ENCODE measurements at regions not wholly inside any gene's neighbourhood (a gene's known extent, or its start where the extent isn't known, plus 50 kb on each side); places are given as distances from the start of the nearest gene placed in this dataset.

DNA sequence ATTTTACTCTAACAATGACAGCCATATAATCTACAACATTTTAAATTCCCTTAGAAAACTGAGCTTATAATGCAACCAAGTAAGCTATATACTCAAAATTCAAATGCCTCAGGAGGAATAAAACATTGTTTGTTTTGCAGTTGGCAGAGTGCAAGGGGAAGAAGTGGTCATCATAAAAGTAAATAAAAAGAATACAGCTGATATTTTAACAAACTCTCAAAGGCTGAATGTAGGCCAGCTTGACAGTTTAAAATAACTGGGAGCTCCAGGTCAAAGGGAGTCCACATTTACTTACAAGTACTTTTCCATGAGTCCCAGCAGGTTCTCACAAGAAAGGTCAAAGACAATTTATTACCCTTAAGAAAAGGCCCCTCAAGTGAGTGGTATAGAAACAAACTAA, 589.8 kb downstream of the BCKDHB start:
- no peak overlapping the region for H3K27ac Mint-ChIP-seq
- Histone ChIP-seq H3K4me1 (ENCODE audit: control insufficient read depth in 1 of 2, insufficient read depth in 2 of 2, low read length in 2 of 2) (no peaks in the 10 kb centered on the region), H3K27me3 (ENCODE audit: control insufficient read depth in 2 of 2, insufficient read depth in 2 of 2, low read length in 2 of 2) (no peaks in the 10 kb centered on the region), H4K20me1 (ENCODE audit: insufficient read depth, low read length) (no peaks in the 10 kb centered on the region), H3K9ac (ENCODE audit: insufficient read depth, low read length, poor library complexity, severe bottlenecking) (no peak overlapping the region), H3K4me3 (replicated peaks in 1 of 3; ENCODE audit: low read depth in 2 of 3, low read length in 3 of 3) (no peak overlapping the region), H3K79me2 (ENCODE audit: insufficient read depth, low read length) (no peaks in the 10 kb centered on the region), H3K36me3 (replicated peaks in 1 of 2; ENCODE audit: control insufficient read depth in 1 of 2, insufficient read depth in 2 of 2, low read length in 2 of 2) (no peaks in the 10 kb centered on the region), H3K9me3 (replicated peaks in 1 of 2; ENCODE audit: control insufficient read depth in 1 of 2, insufficient read depth in 1 of 2, low read length in 2 of 2) (peaks cover 0 to 15% of the 10 kb centered on the region in 2 donors), H2AFZ (ENCODE audit: insufficient read depth, low read depth, low read length, poor library complexity, severe bottlenecking) (no peak overlapping the region), H3K4me2 (replicated peaks; ENCODE audit: extremely low read depth, low read length, poor library complexity, severe bottlenecking) (no peak overlapping the region), H3K27ac (ENCODE audit: low read depth in 1 of 2, low read length in 2 of 2) (no peak overlapping the region)
- peaks cover 0 to 8% (median 2%) of the 10 kb centered on the region in 7 donors for H3K9me3 Mint-ChIP-seq
- TF ChIP-seq, protein P1, sequence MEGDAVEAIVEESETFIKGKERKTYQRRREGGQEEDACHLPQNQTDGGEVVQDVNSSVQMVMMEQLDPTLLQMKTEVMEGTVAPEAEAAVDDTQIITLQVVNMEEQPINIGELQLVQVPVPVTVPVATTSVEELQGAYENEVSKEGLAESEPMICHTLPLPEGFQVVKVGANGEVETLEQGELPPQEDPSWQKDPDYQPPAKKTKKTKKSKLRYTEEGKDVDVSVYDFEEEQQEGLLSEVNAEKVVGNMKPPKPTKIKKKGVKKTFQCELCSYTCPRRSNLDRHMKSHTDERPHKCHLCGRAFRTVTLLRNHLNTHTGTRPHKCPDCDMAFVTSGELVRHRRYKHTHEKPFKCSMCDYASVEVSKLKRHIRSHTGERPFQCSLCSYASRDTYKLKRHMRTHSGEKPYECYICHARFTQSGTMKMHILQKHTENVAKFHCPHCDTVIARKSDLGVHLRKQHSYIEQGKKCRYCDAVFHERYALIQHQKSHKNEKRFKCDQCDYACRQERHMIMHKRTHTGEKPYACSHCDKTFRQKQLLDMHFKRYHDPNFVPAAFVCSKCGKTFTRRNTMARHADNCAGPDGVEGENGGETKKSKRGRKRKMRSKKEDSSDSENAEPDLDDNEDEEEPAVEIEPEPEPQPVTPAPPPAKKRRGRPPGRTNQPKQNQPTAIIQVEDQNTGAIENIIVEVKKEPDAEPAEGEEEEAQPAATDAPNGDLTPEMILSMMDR (IDR thresholded peaks at IDR 0.05), result no peak
- H3K36me3 Mint-ChIP-seq, result no peaks in the 10 kb centered on the region
- H3K4me1 Mint-ChIP-seq, result no peaks in the 10 kb centered on the region
- H3K27me3 Mint-ChIP-seq (ENCODE audit: low read depth in 3 of 3), result peaks cover 0 to under 1% (median 0%) of the 10 kb centered on the region in 3 donors
- intact Hi-C loops (cut with micrococcal nuclease), result no loop called here
- no peak overlapping the region for H3K4me3 Mint-ChIP-seq
- DNase-seq, result no peak

DNA sequence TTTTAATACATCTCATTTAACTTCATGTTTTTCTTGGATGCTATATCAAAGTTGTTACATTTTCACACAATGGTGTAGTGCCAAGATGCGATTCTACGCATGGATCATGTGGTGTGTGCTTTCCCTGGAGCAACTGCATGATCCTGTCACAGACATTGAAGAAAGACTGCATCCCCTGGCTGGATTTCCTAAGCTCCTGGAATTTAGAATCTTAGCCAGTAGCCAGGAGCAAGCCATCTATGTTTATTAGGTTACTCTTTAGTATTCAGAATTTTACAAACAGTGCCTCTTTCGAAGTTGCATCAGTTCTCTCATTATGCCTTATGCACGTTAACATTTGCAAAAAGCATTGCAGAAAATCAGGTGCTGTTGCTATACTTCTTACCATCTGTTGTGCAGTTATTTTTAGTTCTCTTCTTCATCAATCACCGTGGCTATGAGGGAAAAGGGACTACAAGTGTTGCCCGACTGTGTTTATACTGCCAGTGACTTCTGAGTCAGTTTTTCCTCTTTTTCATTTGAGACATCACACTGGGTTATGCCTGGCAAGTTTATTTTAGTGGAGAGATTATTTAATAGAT, 584.2 kb downstream of the BCKDHB start:
- Histone ChIP-seq H3K4me1 (ENCODE audit: control insufficient read depth in 1 of 2, insufficient read depth in 2 of 2, low read length in 2 of 2) (no peaks in the 10 kb centered on the region), H3K4me2 (replicated peaks; ENCODE audit: extremely low read depth, low read length, poor library complexity, severe bottlenecking) (no peak overlapping the region), H3K27ac (ENCODE audit: low read depth in 1 of 2, low read length in 2 of 2) (no peak overlapping the region), H3K9me3 (replicated peaks in 1 of 2; ENCODE audit: control insufficient read depth in 1 of 2, insufficient read depth in 1 of 2, low read length in 2 of 2) (peaks cover 0 to 8% of the 10 kb centered on the region in 2 donors), H4K20me1 (ENCODE audit: insufficient read depth, low read length) (no peaks in the 10 kb centered on the region), H3K27me3 (ENCODE audit: control insufficient read depth in 2 of 2, insufficient read depth in 2 of 2, low read length in 2 of 2) (no peaks in the 10 kb centered on the region), H3K9ac (ENCODE audit: insufficient read depth, low read length, poor library complexity, severe bottlenecking) (no peak overlapping the region), H2AFZ (ENCODE audit: insufficient read depth, low read depth, low read length, poor library complexity, severe bottlenecking) (no peak overlapping the region), H3K4me3 (replicated peaks in 1 of 3; ENCODE audit: low read depth in 2 of 3, low read length in 3 of 3) (no peak overlapping the region), H3K36me3 (replicated peaks in 1 of 2; ENCODE audit: control insufficient read depth in 1 of 2, insufficient read depth in 2 of 2, low read length in 2 of 2) (no peaks in the 10 kb centered on the region), H3K79me2 (ENCODE audit: insufficient read depth, low read length) (no peaks in the 10 kb centered on the region)
- intact Hi-C loops (cut with micrococcal nuclease), result no loop called here
- TF ChIP-seq, protein P1 (IDR thresholded peaks at IDR 0.05), result no peak
- 97% methylated on average over 2 of the region's 6 CpGs for WGBS (ENCODE audit: insufficient coverage)
- H3K9me3 Mint-ChIP-seq, result peaks cover 5 to 15% (median 7%) of the 10 kb centered on the region in 7 donors
- no peak overlapping the region for H3K4me3 Mint-ChIP-seq
- no peaks in the 10 kb centered on the region for H3K36me3 Mint-ChIP-seq
- H3K4me1 Mint-ChIP-seq, result no peaks in the 10 kb centered on the region
- H3K27me3 Mint-ChIP-seq (ENCODE audit: low read depth in 3 of 3), result no peaks in the 10 kb centered on the region
- DNase-seq, result no peak
- no peak overlapping the region for H3K27ac Mint-ChIP-seq

All from CD14-positive monocyte (primary cell).